GM18873 (cell line): ENCODE measurements at regions not wholly inside any gene's neighbourhood (a gene's known extent, or its start where the extent isn't known, plus 50 kb on each side); places are given as distances from the start of the nearest gene placed in this dataset.
"Not testable (repeated sequence)": the region's sequence is repeated elsewhere in the genome, so short reads cannot be mapped to it uniquely, and the experiment has no call there.

Experiments used
- ATAC-seq: cut with Tn5 transposase; IDR thresholded peaks from one replicate; pipeline ENCODE4 v1.9.1; 2021; ENCODE audit warnings: mild to moderate bottlenecking, moderate library complexity, moderate number of reproducible peaks; ENCODE audit not compliant: unreplicated experiment, low FRiP score

DNA sequence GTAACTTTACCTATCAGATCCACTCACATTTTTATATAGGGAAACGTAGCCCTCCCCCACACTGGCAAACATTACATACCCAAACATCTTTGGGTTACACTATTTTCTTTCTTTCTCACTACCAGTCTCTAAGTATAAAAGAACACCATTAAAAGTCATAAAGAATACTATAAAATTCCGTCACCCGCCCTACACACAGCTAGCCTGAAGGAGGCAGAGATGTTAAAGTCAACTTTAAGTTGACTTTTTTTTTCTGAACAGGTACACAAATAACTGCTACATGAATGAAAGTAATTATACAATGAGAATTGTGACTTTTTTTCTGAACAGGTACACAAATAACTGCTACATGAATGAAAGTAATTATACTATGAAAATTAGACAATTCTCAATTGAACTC is 628.3 kb downstream of the NUP35 start:
- no peak for ATAC-seq

DNA sequence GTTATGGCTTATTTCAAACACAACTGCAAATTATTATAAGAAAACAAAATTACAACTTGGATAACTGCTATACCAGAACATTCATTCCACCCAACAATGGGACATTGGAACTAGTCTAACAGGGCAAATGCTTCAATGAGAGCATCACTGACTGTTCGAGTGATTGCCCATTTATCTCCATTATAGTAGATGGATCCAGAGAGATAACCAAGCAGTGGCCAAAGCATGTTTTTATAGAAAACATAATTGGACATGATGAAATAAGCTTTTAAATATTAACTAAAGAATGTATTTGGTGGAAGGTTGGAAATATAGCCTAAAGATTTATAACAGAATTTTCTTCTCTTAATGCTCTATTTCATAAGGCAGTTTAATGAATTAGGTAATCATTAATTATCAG is 634.8 kb downstream of the NUP35 start:
- ATAC-seq, result no peak

DNA sequence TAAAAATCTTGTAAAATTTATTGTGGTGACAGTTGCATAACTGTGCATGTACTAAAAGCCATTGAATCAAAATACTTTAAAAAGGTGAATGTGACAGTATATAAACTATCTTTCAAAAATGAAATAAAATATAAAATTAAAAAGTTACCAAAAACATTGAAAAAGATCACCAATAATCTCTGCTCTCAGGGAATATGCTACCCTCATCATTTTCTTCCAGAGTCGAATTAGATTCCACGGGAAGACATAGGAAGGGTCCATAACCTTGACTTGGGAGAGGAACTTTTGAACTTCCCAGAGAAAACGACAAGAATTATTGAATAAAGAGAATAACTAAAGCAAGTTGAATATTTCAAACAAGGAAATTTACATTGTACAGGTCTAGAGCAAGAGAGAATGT is 649.5 kb downstream of the NUP35 start:
- no peak for ATAC-seq

DNA sequence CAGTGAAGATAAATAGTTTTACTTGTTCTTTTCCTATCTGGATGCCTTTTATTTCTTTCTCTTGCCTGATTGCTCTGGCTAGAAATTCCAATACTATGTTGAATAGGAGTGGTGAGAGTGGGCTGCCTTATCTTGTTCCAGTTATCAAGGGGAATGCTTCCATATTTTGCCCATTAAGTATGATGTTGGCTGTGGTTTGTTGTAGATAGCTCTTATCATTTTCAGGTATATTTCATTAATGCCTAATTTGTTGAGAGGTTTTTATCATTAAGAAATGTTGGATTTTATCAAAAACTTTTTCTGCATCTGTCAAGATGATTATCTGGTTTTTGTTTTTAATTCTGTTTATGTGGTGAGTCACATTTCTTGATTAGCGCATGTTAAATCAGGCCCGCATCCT is 655.8 kb downstream of the NUP35 start:
- no peak for ATAC-seq

DNA sequence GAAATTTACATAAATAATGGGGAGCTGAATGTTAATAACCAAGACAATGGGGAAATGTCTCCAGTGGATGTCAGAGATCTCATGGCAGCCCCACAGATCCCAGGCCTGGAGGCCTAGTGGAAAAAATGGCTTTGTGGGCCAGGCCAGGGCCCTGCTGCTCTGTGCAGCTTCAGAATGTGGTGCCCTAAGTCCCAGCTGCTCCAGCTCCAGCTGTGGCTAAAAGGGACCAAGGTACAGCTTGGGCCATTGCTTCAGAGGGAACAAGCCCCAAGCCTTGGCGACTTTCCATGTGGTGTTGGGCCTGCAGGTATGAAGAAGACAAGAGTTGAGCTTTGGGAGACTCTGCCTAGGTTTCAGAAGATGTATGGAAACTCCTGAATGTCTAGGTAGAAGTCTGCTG is 658.2 kb downstream of the NUP35 start:
- no peak for ATAC-seq

DNA sequence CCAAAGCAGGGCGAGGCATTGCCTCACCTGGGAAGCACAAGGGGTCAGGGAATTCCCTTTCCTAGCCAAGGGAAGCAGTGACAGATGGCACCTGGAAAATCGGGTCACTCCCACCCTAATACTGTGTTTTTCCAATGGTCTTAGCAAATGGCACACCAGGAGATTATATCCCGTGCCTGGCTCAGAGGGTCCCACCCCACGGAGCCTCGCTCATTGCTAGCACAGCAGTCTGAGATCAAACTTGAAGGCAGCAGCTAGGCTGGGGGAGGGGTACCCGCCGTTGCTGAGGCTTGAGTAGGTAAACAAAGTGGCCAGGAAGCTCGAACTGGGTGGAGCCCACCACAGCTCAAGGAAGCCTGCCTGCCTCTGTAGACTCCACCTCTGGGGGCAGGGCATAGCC is 664.6 kb downstream of the NUP35 start:
- ATAC-seq, result not testable (repeated sequence)

DNA sequence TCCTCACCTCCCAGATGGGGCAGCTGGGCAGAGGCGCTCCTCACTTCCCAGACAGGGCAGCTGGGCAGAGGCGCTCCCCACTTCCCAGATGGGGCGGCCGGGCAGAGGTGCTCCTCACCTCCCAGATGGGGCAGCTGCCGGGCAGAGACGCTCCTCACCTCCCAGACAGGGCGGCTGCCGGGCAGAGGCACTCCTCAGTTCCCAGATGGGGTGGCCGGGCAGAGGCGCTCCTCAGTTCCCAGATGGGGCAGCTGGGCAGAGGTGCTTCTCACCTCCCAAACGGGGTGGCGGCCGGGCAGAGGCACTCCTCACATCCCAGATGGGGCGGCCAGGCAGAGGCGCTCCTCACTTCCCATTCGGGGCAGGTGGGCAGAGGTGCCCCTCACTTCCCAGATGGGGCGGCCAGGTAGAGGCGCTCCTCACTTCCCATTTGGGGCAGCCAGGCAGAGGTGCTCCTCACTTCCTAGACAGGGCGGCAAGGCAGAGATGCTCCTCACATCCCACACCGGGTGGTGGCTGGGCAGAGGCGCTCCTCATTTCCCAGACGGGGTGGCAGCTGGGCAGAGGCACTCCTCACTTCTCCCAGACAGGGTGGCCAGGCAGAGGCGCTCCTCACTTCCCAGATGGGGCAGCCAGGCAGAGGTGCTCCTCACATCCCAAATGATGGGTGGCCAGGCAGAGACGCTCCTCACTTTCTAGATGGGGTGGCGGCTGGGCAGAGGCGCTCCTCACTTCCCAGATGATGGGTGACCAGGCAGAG is 668.1 kb downstream of the NUP35 start:
- ATAC-seq, result not testable (repeated sequence)

DNA sequence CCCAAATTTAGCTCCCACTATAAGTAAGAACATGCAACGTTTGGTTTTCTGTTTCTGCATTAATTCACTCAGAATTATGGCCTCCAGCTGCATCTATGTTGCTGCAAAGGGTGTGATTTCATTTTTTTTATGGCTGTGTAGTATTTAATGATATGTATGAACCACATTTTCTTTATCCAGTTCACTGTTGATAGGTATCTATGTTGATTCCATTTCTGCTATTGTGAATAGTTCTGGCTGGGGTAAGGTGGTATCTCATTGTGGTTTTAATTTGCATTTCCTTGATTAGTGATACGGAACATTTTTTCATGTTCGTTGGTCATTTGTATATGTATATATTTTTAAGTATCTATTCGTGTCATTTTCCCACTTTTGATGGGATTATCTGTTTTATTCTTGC is 674.3 kb downstream of the NUP35 start:
- no peak for ATAC-seq

DNA sequence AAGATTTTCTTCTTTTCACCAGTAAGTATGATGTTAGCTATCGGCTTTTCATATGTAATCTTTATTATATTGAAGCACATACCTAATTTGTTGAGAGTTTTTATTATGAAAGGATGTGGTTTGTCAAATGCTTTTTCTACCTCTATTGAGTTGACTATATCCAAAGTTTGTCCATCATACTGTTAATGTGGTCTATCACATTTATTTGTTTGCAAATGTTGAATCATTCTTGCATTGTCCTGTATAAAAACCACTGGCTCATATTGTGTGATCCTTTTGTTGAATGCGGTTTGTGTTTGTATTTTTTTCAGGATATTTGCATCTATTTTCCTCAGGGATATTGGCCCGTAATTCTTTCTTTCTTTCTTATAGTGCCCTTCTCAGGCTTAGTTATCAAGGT is 675.5 kb downstream of the NUP35 start:
- no peak for ATAC-seq

DNA sequence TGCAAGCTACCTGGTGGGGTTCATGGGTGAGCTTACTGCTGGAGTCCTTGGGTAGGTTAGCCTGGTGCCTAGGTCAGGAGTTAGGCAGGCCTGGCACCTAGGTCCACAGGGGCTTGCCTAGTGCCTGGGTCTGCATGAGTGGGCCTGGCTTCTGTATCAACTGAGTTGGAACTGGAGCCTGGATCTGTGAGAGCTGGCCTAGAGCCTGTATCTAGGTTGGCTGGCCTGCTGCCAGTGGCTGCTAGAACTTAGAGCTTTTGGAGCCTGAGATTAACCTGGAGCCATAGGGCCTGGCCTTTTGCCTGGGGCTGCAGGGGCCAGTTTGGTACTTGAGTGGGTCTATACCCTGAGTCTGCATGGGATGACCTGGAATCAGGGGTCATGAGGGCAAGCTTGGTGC is 679.4 kb downstream of the NUP35 start:
- ATAC-seq, result no peak

DNA sequence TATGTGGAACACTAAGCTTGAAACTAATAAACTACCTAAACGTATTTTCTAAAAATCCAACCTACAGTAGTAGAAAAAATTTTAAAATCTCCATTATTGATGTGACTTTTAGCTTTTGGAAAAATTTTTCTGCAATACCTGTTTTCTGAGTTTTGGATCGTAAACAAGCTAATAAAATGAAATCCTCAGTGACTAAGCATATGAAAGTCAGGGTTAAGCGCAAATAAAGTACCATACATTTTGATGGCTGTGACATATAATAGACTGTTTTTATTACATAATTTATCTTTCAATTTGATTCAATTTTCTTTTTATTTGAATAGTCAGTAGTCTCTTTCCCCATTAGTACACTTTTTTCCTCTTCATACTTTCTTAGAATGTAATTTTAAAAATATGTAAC is 683.6 kb downstream of the NUP35 start:
- no peak for ATAC-seq

DNA sequence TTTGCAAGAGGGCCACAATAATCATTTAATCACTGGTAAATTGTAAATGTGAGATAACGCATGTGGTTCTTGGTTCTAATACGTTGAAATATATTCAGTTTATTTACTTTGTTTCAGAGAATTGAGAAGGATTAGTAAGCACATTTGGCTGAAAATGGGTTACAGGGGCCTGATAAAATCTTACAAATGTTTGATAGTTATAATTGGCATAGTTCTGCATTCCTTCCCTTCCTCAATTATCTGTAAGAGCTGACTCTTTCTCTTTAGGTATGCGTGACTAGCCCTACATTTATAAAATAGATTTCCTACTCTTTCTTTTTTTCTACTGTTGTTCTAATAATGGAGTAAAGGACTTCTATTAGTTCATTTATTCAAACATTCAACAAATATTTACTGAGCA is 685.2 kb downstream of the NUP35 start:
- no peak for ATAC-seq

DNA sequence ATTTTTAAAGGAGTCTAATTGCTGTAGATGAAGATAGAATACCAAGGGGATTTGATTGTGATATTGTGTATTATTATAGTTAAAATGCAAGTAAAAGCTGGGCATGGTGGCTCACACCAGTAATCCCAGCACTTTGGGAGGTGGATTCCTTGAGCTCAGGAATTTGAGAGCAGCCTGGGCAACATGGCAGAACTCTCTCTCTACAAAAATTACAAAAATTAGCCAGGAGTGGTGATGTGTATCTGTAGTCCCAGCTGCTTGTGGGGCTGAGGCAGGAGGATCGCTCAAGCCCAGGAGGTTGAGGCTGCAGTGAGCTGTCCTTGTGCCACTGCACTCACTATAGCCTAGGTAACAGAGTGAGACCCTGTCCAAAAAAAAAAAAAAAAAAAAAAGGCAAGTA is 687.0 kb downstream of the NUP35 start:
- no peak for ATAC-seq

DNA sequence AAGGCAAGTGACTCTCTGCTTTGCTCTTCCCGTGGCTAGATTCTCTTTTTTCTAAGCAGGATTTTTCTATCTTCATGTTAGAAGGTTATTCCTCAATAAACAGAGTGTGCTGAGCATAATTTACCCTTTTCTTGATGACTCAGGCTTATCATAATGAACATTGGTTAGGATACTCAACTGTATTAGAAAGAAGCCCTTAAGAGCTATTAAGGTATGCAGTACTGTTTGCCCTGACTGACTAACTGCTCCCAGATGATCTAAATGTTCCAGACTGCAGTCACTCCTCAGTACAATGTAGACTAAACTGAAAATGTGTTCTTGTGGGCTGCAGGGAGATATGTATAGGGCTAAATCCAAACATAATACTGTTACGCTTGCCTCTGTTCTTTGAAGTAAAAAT is 687.8 kb downstream of the NUP35 start:
- no peak for ATAC-seq

DNA sequence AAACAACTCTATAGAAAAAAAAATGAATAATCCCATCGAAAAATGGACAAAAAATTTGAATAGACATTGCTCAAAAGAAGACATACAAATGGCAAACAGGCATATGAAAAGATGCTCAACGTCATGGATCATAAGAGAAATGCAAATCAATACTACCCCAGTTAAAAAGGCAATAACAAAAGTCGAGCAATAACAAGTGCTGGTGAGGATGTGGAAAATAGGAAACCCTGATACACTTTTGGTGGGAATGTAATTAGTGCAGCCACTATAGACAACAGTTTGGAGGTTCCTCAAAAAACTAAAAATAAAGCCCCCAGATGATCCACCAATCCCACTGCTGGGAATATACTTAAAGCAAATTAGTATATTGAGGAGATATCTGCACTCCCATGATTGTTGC is 701.5 kb downstream of the NUP35 start:
- no peak for ATAC-seq

DNA sequence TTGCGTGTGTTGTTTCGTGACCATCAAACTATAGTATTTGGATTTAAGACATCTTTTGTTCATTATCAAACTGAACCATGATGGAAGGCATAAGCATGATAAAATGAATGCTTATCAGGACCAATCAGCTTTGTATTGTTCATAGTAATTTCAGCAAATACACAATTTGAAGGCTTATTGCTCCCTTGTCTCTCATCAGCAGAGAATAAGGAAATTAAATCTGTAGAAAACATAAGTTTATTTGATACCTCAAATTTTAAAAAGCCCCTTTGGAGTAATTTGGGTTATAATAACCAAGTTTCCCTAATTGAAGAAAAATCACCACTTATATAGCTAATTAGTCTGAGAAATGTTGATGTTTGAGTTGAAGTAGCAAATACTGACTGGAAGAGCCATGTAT is 705.7 kb downstream of the NUP35 start:
- ATAC-seq, result no peak

DNA sequence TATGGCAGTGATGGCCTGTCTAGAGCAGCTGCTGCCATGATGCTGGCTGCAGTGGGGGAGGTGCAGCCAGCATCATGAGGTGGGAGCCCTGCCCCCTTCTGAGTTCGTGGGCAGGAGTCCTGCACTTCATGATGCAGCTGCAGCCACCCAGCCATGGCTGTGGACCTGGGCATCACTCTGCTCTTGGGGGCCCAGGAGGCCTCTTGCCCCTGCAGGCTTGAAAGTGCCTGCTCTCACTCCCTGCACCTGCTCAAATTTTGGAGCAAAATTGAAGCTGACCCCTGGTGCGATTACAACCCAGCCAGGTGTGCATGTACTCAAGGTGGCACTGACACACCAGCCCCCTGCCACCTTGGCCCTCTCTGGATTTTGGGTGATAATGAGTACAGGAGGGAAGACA is 712.9 kb downstream of the NUP35 start:
- no peak for ATAC-seq

DNA sequence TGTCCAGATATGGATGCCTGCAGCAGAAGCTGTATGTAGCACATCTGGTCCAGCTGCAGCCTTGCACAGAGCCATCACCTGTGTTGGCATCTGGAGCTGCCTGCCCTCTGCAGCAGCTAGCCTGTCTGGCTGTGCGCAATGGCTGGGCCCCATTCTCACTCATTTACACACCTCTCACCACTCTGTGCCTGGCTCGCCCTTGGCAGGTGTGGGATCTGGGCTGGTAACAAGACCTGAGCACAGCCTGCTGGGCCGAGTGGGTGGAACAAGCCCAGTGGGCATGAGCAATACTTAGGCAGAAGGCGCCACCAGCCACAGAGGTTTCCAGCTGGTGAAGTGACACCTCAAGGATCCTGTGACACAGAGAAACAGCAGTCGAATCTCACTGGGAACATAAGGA is 714.1 kb downstream of the NUP35 start:
- no peak for ATAC-seq

DNA sequence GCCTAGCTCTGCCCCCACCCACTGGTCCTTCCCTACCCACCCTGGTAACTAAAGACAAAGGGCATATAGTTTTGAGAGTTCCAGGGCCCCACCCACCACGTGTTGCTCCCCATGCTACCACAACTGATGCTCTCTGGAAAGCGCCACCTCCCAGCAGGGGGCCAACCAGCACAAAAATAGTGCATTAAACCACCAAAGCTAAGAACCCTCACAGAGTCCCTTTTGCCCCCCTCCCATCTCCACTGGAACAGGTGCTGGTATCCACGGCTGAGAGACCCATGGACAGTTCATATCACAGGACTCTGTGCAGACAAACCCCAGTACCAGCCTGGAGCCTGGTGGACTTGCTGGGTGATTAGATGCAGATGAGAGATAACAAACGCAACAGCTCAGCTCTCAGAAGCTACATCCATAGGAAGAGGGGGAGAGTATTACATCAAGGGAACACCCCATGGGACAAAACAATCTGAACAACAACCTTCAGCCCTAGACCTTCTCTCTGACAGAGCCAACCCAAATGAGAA is 715.9 kb downstream of the NUP35 start:
- ATAC-seq, result no peak

DNA sequence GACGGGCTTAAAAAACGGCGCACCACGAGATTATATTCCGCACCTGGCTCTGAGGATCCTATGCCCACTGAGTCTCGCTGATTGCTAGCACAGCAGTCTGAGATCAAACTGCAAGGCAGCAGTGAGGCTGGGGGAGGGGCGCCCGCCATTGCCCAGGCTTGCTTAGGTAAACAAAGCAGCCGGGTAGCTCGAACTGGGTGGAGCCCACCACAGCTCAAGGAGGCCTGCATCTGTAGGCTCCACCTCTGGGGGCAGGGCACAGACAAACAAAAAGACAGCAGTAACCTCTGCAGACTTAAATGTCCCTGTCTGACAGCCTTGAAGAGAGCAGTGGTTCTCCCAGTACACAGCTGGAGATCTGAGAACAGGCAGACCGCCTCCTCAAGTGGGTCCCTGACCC is 725.6 kb downstream of the NUP35 start:
- ATAC-seq, result not testable (repeated sequence)

DNA sequence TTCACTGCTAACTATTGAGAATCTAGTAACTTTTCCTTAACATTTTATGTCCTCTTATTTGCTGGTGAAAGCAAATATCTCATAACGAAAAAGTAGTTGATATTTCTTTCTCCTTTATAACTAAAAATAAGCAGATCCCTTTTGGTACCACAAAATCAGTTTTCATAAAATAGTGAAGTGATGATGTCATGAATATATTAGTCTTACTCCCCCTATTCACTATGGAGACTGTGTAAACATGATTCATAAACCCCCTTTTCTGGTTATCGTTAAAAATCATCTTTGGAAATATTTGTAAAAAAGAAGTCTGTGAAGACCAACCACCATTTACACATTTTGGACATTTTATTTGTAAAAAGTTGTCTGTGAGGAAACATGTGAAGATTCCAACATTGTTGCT is 734.9 kb downstream of the NUP35 start:
- ATAC-seq, result no peak

DNA sequence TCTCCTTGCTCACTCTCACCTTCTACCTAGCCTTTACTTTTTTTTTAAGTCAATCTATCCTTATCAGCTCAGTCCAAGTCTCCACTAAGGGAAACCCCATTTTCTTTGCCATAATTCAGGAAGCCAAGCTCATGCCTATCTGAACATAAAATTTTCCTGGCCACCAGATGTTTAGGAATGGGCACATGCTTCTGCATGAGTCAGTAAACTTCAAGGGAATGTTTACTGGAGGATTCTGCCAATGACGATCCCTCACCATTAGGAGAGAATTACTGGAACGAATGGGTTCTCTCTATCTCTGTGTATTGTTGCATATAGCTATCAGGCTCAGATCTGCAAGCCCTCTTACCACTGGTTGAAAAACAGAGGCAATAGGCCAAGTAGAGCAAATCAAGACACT is 731.7 kb upstream of the ZNF804A start:
- no peak for ATAC-seq

DNA sequence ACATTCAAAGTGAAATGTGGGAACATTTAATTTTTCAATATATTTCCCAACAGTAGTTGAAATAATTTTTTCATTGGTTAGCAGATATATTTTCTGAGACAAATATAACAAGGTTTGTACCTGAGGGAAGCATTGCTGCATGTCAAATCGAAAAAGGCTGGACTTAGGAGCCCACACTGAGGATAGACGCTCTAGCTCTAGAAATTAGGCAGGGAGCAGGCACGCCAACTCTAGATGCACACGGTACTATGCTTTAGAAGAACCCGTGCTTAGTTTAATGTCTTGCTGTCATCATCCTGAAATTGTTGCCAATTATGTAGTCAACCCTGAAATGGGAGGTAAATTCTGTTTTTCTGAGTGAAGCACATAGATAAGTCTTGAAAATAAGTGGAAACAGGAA is 731.1 kb upstream of the ZNF804A start:
- no peak for ATAC-seq
